Left lung (tissue), 4 donors: ENCODE measurements at regions not wholly inside any gene's neighbourhood (a gene's known extent, or its start where the extent isn't known, plus 50 kb on each side); places are given as distances from the start of the nearest gene placed in this dataset.

Experiments used
- ATAC-seq: fragments of 200-7000 bp; cut with Tn5 transposase; one replicate; pipeline ENCODE4 v1.9.1; 2020; ENCODE audit warnings: moderate library complexity
- DNase-seq, 4 donors: peaks; one replicate each; pipeline ENCODE4 v3.0.0-alpha.2; 2013 to 2020
- H3K27ac ChIP-seq, 2 donors: fragments of 200-600 bp; sonication (generic) in 1 of 2; one replicate each; pipeline versions ENCODE4 v1.5.0 to v1.8.0; 2020 to 2021
- H3K27me3 ChIP-seq, 2 donors: fragments of 200-600 bp; sonication (generic) in 1 of 2; one replicate each; pipeline versions ENCODE4 v1.5.0 to v1.8.0; 2020 to 2021
- H3K36me3 ChIP-seq, 2 donors: fragments of 200-600 bp; sonication (generic) in 1 of 2; one replicate each; pipeline versions ENCODE4 v1.5.0 to v1.8.0; 2020 to 2021
- H3K4me1 ChIP-seq, 2 donors: fragments of 200-600 bp; one replicate each; pipeline ENCODE4 v1.8.0; 2021
- H3K4me3 ChIP-seq, 2 donors: fragments of 200-600 bp; sonication (generic) in 1 of 2; one replicate each; pipeline versions ENCODE4 v1.5.0 to v1.8.0; 2020 to 2021; ENCODE audit warnings: mild to moderate bottlenecking in 1 of 2
- H3K9me3 ChIP-seq, 2 donors: fragments of 200-600 bp; sonication (generic) in 1 of 2; one replicate each; pipeline versions ENCODE4 v1.5.0 to v1.8.0; 2020 to 2021
- intact Hi-C, 2 donors: fragments of 100-400 bp; cut with DNase I; formaldehyde crosslinking; loops; one replicate each; pipeline versions ENCODE4 v1.11.2 to v1.14.2; 2022
- TF ChIP-seq, protein P1 (sequence below), 2 donors: fragments of 200-600 bp; sonication (generic) in 1 of 2; IDR thresholded peaks; one replicate each; pipeline versions ENCODE4 v1.5.0 to v1.8.0; 2021; ENCODE audit warnings: antibody characterized with exemption in 2 of 2
- donor health status: DM: no; HTN: yes; CAD: no.
- donor health status: DM: no; HTN: no; CAD: no.

GRCh38 chr6:12369781-12370262 lies 79.7 kb downstream of the EDN1 start:
- intact Hi-C loops = no loop called here
- peak overlapping the region in 1 of 2 donors; percentile 63 for H3K27ac ChIP-seq
- TF ChIP-seq, protein P1, sequence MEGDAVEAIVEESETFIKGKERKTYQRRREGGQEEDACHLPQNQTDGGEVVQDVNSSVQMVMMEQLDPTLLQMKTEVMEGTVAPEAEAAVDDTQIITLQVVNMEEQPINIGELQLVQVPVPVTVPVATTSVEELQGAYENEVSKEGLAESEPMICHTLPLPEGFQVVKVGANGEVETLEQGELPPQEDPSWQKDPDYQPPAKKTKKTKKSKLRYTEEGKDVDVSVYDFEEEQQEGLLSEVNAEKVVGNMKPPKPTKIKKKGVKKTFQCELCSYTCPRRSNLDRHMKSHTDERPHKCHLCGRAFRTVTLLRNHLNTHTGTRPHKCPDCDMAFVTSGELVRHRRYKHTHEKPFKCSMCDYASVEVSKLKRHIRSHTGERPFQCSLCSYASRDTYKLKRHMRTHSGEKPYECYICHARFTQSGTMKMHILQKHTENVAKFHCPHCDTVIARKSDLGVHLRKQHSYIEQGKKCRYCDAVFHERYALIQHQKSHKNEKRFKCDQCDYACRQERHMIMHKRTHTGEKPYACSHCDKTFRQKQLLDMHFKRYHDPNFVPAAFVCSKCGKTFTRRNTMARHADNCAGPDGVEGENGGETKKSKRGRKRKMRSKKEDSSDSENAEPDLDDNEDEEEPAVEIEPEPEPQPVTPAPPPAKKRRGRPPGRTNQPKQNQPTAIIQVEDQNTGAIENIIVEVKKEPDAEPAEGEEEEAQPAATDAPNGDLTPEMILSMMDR (IDR thresholded peaks at IDR 0.05) = peak in 1 of 2 donors; percentile 53
- no peaks in the 10 kb centered on the region for H3K27me3 ChIP-seq
- DNase-seq = peak in 2 of 4 donors; percentile 52 to 71
- no peak overlapping the region for H3K4me3 ChIP-seq
- no peaks in the 10 kb centered on the region for H3K36me3 ChIP-seq
- no peaks in the 10 kb centered on the region for H3K9me3 ChIP-seq
- ATAC-seq = peak; percentile 76
- H3K4me1 ChIP-seq = peaks cover 0 to 22% of the 10 kb centered on the region in 2 donors

DNA sequence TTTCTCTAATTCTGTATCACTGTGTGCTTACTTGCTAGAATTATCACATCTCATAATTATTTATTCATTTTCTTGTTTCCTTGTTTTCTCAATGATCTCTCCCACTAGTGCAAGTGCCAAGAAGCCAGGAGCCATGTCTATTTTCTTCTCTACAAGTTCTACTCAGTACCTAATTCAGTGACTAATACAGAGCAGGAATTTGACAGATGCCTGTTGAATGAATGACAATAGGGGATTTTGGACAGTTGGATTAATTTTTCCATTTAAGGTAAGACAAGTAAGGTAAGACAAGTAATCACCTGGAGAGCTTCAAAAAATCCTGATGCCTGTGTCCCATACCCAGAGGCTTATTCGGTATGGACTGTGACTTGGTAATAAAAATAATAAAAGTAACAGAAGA lies 81.0 kb downstream of the EDN1 start:
- H3K9me3 ChIP-seq = no peaks in the 10 kb centered on the region
- no peak overlapping the region for H3K27ac ChIP-seq
- no peak overlapping the region for H3K4me3 ChIP-seq
- TF ChIP-seq, protein P1 (IDR thresholded peaks at IDR 0.05) = no peak
- intact Hi-C loops = no loop called here
- DNase-seq (no peak), ATAC-seq (no peak)
- no peaks in the 10 kb centered on the region for H3K36me3 ChIP-seq
- H3K27me3 ChIP-seq = no peaks in the 10 kb centered on the region
- H3K4me1 ChIP-seq = peaks cover 0 to 15% of the 10 kb centered on the region in 2 donors

DNA sequence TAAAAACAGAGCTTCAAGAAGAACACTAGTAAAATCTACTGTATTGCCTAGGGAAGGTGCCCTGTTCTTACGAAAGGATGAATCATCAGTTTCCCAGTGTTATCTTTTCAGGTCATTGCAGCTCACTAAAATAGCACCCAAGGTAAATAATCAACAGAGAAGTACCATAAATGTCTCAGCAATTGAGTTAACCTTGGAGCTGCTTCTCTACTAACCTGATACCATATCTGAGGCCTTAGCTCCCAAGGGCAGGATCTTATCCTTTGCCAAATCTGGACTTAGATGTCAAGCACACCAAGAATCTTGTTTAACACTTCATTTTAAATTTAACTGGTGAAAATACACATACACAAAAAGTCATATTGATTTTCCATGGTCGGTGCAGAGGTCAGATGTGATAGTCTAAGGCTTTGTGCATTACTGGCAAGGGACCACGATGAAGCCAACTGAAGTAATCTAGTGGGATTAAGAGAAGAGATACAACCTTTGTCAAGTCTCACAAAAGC lies 81.5 kb downstream of the EDN1 start:
- ATAC-seq (peak; percentile 43), DNase-seq (no peak)
- Histone ChIP-seq H3K9me3 (no peaks in the 10 kb centered on the region), H3K4me3 (no peak overlapping the region), H3K4me1 (peaks cover 0 to 15% of the 10 kb centered on the region in 2 donors), H3K27ac (no peak overlapping the region), H3K36me3 (no peaks in the 10 kb centered on the region), H3K27me3 (no peaks in the 10 kb centered on the region)
- intact Hi-C loops = no loop called here
- TF ChIP-seq, protein P1 (IDR thresholded peaks at IDR 0.05) = no peak

- Histone ChIP-seq H3K4me3 (no peak overlapping the region), H3K27me3 (no peaks in the 10 kb centered on the region), H3K36me3 (no peaks in the 10 kb centered on the region), H3K4me1 (no peaks in the 10 kb centered on the region), H3K9me3 (no peaks in the 10 kb centered on the region), H3K27ac (no peak overlapping the region)
- DNase-seq = no peak
- TF ChIP-seq, protein P1 (IDR thresholded peaks at IDR 0.05) = no peak
- ATAC-seq = no peak
- intact Hi-C loops = no loop called here
These were observed 89.0 kb downstream of the EDN1 start for GRCh38 chr6:12379181-12379580.

GRCh38 chr6:12381587-12381986 lies 91.4 kb downstream of the EDN1 start:
- no peaks in the 10 kb centered on the region for H3K9me3 ChIP-seq
- no peak for DNase-seq
- H3K36me3 ChIP-seq = no peaks in the 10 kb centered on the region
- no peaks in the 10 kb centered on the region for H3K4me1 ChIP-seq
- H3K27ac ChIP-seq = no peak overlapping the region
- no peak for ATAC-seq
- H3K4me3 ChIP-seq = no peak overlapping the region
- intact Hi-C loops = no loop called here
- TF ChIP-seq, protein P1 (IDR thresholded peaks at IDR 0.05) = no peak
- H3K27me3 ChIP-seq = no peaks in the 10 kb centered on the region
